ENCODE measurements at regions not wholly inside any gene's neighbourhood (a gene's known extent, or its start where the extent isn't known, plus 50 kb on each side); places are given as distances from the start of the nearest gene placed in this dataset.
A peak's percentile ranks its signal among the peaks of the same experiment; 100 is the strongest.

GRCh38 chr9:111720174-111720573 lies 58.8 kb downstream of the GNG10 start:
- Histone ChIP-seq H4K20me1 (replicated peaks; ENCODE audit: insufficient read depth) (no peaks in the 10 kb centered on the region), H2AFZ (no peak overlapping the region), H3K27ac (ENCODE audit: low read depth) (no peak overlapping the region), H3K79me2 (replicated peaks; ENCODE audit: insufficient read depth) (no peaks in the 10 kb centered on the region), H3K4me2 (no peak overlapping the region), H3K27me3 (ENCODE audit: insufficient read depth) (no peaks in the 10 kb centered on the region), H3K4me3 (no peak overlapping the region), H3F3A (replicated peaks; ENCODE audit: low read depth) (no peaks in the 10 kb centered on the region), H3K36me3 (ENCODE audit: insufficient read depth) (no peaks in the 10 kb centered on the region), H3K9me2 (ENCODE audit: insufficient read depth) (no peaks in the 10 kb centered on the region), H3K4me1 (ENCODE audit: insufficient read depth) (no peaks in the 10 kb centered on the region)
- no peak for TF ChIP-seq NANOG (IDR thresholded peaks at IDR 0.05; ENCODE audit: borderline replicate concordance)
- peak in 1 of 2 experiments; percentile 34; a peak in 1 of 4 replicates for TF ChIP-seq CTCF (conservative IDR thresholded peaks at IDR 0.05; ENCODE audit: low read depth in 2 of 2)
- TF ChIP-seq CREB1 (CRISPR knock-in tag; IDR thresholded peaks at IDR 0.05; ENCODE audit: low read depth): no peak
- no peak for ATAC-seq
- no peak overlapping the region for H3K27ac Mint-ChIP-seq
- H3K9me3 Mint-ChIP-seq: no peaks in the 10 kb centered on the region
- peaks cover 2% of the 10 kb centered on the region for H3K27me3 Mint-ChIP-seq (ENCODE audit: insufficient read depth, low read depth, poor library complexity)
- peaks cover 5% of the 10 kb centered on the region; the same call in 2 of the 3 replicates for H3K4me1 Mint-ChIP-seq
- no peak overlapping the region for H3K4me3 Mint-ChIP-seq
- no peaks in the 10 kb centered on the region for H3K36me3 Mint-ChIP-seq (ENCODE audit: low read depth)
- no peak for DNase-seq (ENCODE audit: low spot score)

Measured in GM23338 (cell line).